Endothelial cell (in vitro differentiated cells): ENCODE measurements at regions not wholly inside any gene's neighbourhood (a gene's known extent, or its start where the extent isn't known, plus 50 kb on each side); places are given as distances from the start of the nearest gene placed in this dataset.

ENCODE experiments used
- DNase-seq: peaks from one replicate; pipeline ENCODE4 v3.0.0; 2021; ENCODE audit warnings: low spot score
- H3K27ac Mint-ChIP-seq: one replicate; pipeline ENCODE4 v1.8.0; 2021; ENCODE audit warnings: mixed read lengths, inconsistent platforms; ENCODE audit not compliant: unreplicated experiment
- H3K27me3 Mint-ChIP-seq: one replicate; pipeline ENCODE4 v1.8.0; 2021; ENCODE audit warnings: mild to moderate bottlenecking, moderate library complexity, mixed read lengths, inconsistent platforms; ENCODE audit not compliant: unreplicated experiment
- H3K36me3 Mint-ChIP-seq: one replicate; pipeline ENCODE4 v1.8.0; 2021; ENCODE audit warnings: mild to moderate bottlenecking, low read depth, mixed read lengths, inconsistent platforms; ENCODE audit not compliant: unreplicated experiment
- H3K4me1 Mint-ChIP-seq: one replicate; pipeline ENCODE4 v1.8.0; 2021; ENCODE audit warnings: mild to moderate bottlenecking, mixed read lengths, inconsistent platforms; ENCODE audit not compliant: unreplicated experiment
- H3K4me3 Mint-ChIP-seq: one replicate; pipeline ENCODE4 v1.8.0; 2021; ENCODE audit warnings: mild to moderate bottlenecking, mixed read lengths, inconsistent platforms; ENCODE audit not compliant: unreplicated experiment
- H3K9me3 Mint-ChIP-seq: one replicate; pipeline ENCODE4 v1.8.0; 2021; ENCODE audit warnings: mixed read lengths, inconsistent platforms; ENCODE audit not compliant: unreplicated experiment
- TF ChIP-seq, protein P1 (sequence below): fragments of 200-600 bp; sonication (generic); IDR thresholded peaks from one replicate; pipeline ENCODE4 v1.5.0; 2021; ENCODE audit warnings: antibody characterized with exemption; ENCODE audit not compliant: unreplicated experiment

DNA sequence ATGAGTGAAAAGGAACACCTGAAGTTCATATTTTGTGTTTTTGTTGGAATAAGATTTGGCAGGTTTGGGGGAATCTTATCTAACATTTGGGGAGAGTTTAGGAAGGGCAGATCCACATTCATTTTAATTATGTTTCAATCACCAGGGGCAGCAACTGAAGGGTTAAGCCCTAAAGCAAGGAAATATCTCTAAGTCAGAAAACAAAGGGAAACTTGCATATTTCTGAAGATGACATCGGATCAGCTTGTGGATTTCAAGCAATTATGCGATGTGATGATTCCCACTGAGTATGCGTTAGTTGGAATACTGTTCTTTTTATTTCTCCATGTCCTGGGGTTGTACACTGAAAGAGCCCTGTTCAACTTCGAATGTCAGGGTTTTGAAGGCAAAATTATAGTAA is 59.8 kb upstream of the NFIB start:
- TF ChIP-seq, protein P1, sequence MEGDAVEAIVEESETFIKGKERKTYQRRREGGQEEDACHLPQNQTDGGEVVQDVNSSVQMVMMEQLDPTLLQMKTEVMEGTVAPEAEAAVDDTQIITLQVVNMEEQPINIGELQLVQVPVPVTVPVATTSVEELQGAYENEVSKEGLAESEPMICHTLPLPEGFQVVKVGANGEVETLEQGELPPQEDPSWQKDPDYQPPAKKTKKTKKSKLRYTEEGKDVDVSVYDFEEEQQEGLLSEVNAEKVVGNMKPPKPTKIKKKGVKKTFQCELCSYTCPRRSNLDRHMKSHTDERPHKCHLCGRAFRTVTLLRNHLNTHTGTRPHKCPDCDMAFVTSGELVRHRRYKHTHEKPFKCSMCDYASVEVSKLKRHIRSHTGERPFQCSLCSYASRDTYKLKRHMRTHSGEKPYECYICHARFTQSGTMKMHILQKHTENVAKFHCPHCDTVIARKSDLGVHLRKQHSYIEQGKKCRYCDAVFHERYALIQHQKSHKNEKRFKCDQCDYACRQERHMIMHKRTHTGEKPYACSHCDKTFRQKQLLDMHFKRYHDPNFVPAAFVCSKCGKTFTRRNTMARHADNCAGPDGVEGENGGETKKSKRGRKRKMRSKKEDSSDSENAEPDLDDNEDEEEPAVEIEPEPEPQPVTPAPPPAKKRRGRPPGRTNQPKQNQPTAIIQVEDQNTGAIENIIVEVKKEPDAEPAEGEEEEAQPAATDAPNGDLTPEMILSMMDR = no peak
- H3K36me3 Mint-ChIP-seq = no peaks in the 10 kb centered on the region
- peak overlapping the region; percentile 97 for H3K27ac Mint-ChIP-seq
- H3K4me1 Mint-ChIP-seq = peaks cover 25% of the 10 kb centered on the region
- no peaks in the 10 kb centered on the region for H3K9me3 Mint-ChIP-seq
- no peak overlapping the region for H3K4me3 Mint-ChIP-seq
- no peaks in the 10 kb centered on the region for H3K27me3 Mint-ChIP-seq
- DNase-seq = no peak

DNA sequence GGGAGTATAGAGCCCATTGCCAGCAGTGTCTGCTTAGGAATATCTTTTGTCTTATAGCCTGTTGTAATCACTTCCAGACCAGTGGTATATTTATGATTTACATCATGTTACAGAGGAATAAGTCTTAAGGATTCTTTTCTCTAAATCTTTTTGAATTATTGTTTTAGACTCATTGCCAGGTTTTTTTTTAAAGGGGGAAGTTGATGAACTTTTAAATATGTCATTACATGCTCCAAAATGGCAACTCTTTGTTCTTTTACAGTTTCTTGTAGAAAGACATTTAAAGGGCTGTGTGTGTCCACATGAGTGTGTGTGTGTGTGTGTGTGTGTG is 59.4 kb upstream of the NFIB start:
- Mint-ChIP-seq H3K4me3 (no peak overlapping the region), H3K27ac (peak overlapping the region; percentile 97), H3K36me3 (no peaks in the 10 kb centered on the region), H3K4me1 (peaks cover 25% of the 10 kb centered on the region), H3K9me3 (no peaks in the 10 kb centered on the region), H3K27me3 (no peaks in the 10 kb centered on the region)
- TF ChIP-seq, protein P1 = no peak
- DNase-seq = no peak

DNA sequence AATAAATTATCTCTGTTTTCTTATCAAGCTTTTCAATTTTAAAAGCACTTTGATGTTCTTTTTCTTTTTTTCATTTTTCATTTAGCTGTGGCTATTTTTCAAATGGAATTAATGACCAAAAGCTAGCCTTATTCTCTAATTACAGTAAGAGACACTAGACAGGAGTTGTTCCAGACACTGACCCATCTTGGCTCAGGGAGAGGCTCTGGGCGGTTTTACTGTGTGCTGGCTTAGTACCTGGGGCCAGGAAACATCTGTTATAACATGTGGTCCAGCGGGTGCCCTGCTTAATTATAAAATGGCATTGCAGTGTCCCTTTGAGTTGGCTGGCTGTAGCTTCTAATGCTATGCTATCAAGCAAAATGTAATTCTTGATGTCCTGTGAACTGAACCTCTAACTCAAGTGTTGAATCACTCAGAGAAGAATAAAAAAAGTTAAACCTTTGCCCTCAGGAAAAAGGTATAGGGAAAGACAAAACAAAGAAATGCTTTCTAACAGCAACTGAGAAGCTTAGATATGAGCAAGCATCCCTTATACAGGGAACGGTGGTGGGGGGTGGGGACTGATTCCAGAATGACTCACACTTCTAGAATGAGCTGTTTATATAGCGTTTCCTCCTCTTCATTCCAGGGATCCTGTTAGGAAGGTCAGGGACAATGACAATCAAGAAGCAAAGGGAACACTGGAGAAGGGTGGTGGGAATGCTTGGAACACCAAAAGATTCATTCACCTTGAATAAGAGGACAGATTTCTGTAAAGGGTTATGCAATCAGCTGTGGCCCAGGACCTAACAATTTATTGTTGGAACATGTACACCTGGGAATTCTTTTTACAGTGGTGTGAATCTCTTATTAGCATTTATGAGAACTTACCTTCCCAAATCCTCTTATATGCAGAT is 58.7 kb upstream of the NFIB start:
- peak overlapping the region; percentile 97 for H3K27ac Mint-ChIP-seq
- no peaks in the 10 kb centered on the region for H3K27me3 Mint-ChIP-seq
- TF ChIP-seq, protein P1 = no peak
- DNase-seq = peak; percentile 54
- no peaks in the 10 kb centered on the region for H3K9me3 Mint-ChIP-seq
- peaks cover 25% of the 10 kb centered on the region for H3K4me1 Mint-ChIP-seq
- no peaks in the 10 kb centered on the region for H3K36me3 Mint-ChIP-seq
- H3K4me3 Mint-ChIP-seq = peak overlapping the region; percentile 51

GRCh38 chr9:14369011-14369410 is 55.1 kb upstream of the NFIB start:
- TF ChIP-seq, protein P1 = no peak
- DNase-seq = no peak
- Mint-ChIP-seq H3K9me3 (no peaks in the 10 kb centered on the region), H3K4me1 (peaks cover 20% of the 10 kb centered on the region), H3K27ac (no peak overlapping the region), H3K36me3 (peaks cover 5% of the 10 kb centered on the region), H3K4me3 (no peak overlapping the region), H3K27me3 (peaks cover 2% of the 10 kb centered on the region)

- H3K9me3 Mint-ChIP-seq = no peaks in the 10 kb centered on the region
- TF ChIP-seq, protein P1 = no peak
- peaks cover 2% of the 10 kb centered on the region for H3K27me3 Mint-ChIP-seq
- DNase-seq = no peak
- H3K27ac Mint-ChIP-seq = no peak overlapping the region
- H3K4me1 Mint-ChIP-seq = no peaks in the 10 kb centered on the region
- H3K36me3 Mint-ChIP-seq = peaks cover 5% of the 10 kb centered on the region
- no peak overlapping the region for H3K4me3 Mint-ChIP-seq
These were observed 52.1 kb upstream of the NFIB start for GRCh38 chr9:14366076-14366475.
